Endodermal cell (in vitro differentiated cells): ENCODE measurements at regions not wholly inside any gene's neighbourhood (a gene's known extent, or its start where the extent isn't known, plus 50 kb on each side); places are given as distances from the start of the nearest gene placed in this dataset.

Experiments used
- DNase-seq: peaks from one replicate; pipeline ENCODE4 v3.0.0-alpha.2; 2017
- H3K27ac ChIP-seq: 2 replicates; pipeline ENCODE4 v1.5.1; 2013; ENCODE audit warnings: mild to moderate bottlenecking, low read depth, low read length, moderate library complexity
- H3K27me3 ChIP-seq: 2 replicates; pipeline ENCODE4 v1.6.1; 2013; ENCODE audit warnings: mild to moderate bottlenecking, low read length, moderate library complexity; ENCODE audit not compliant: insufficient read depth, control insufficient read depth, poor library complexity, severe bottlenecking
- H3K36me3 ChIP-seq: 2 replicates; pipeline ENCODE4 v1.7.0; 2013; ENCODE audit warnings: mild to moderate bottlenecking, low read length, moderate library complexity; ENCODE audit not compliant: control insufficient read depth, insufficient read depth
- H3K4me1 ChIP-seq: one replicate; pipeline ENCODE4 v1.7.0; 2013; ENCODE audit warnings: low read length; ENCODE audit not compliant: control insufficient read depth, insufficient read depth
- H3K4me3 ChIP-seq: 2 replicates; pipeline ENCODE4 v1.5.1; 2013; ENCODE audit warnings: mild to moderate bottlenecking, low read length, moderate library complexity
- H3K9ac ChIP-seq: 2 replicates; pipeline ENCODE4 v1.6.1; 2013; ENCODE audit warnings: mild to moderate bottlenecking, low read length, moderate library complexity; ENCODE audit not compliant: poor library complexity, severe bottlenecking; ENCODE audit errors: extremely low read depth
- H3K9me3 ChIP-seq: 2 replicates; pipeline ENCODE4 v1.6.1; 2013; ENCODE audit warnings: mild to moderate bottlenecking, low read length, moderate library complexity; ENCODE audit not compliant: control insufficient read depth
- H3K27ac Mint-ChIP-seq: 2 replicates; pipeline ENCODE4 v1.8.0; 2020; ENCODE audit warnings: mixed read lengths
- H3K27me3 Mint-ChIP-seq: 2 replicates; pipeline ENCODE4 v1.8.0; 2021; ENCODE audit warnings: mild to moderate bottlenecking, mixed read lengths; ENCODE audit not compliant: insufficient read depth
- H3K36me3 Mint-ChIP-seq: 2 replicates; pipeline ENCODE4 v1.8.0; 2020; ENCODE audit warnings: low read depth, mixed read lengths
- H3K4me1 Mint-ChIP-seq: 2 replicates; pipeline ENCODE4 v1.8.0; 2020; ENCODE audit warnings: mixed read lengths
- H3K4me3 Mint-ChIP-seq: 2 replicates; pipeline ENCODE4 v1.8.0; 2020; ENCODE audit warnings: mild to moderate bottlenecking, moderate library complexity, mixed read lengths
- H3K9me3 Mint-ChIP-seq: 2 replicates; pipeline ENCODE4 v1.8.0; 2020; ENCODE audit warnings: mild to moderate bottlenecking, mixed read lengths
- WGBS, 2 experiments: methylation state at CpG; one replicate each; pipeline versions ENCODE4 v1.1.5 to v1.1.7; 2013; ENCODE audit warnings: missing lambda C conversion rate in 2 of 2, mixed read lengths in 1 of 2; ENCODE audit not compliant: insufficient coverage in 1 of 2, insufficient read length in 1 of 2; 5-methylcytosine and 5-hydroxymethylcytosine counted together
- TF ChIP-seq, protein P1 (sequence below): fragments of 200-600 bp; sonication (generic); conservative IDR thresholded peaks from 2 replicates; pipeline ENCODE4 v1.5.0; 2021; ENCODE audit warnings: antibody characterized with exemption, mild to moderate bottlenecking

DNA sequence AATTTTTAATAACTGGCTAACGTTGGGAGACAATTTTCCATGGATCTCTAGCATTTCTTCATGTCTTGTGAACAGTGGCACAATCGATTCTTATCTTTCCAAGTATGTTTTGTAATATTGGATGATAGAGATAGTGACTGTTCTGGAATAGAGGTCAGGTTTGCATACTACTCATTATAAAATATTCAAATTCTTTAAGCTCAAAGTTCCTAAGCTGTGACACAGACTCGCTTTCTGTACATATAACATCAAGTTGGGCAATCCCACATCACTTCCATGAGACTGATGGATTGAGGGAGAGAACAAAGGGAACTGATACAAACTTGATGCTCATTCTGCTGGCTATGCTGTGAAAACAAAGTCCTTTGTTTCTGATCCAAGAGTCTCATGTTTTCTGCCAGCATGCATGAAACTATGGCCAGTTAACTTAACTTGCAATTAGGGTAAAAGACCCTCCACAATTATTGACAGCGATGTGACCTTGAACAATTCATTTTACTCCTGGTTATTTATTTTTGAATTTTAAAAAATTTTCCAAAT lies 392.4 kb downstream of the TTLL7 start:
- H3K4me1 ChIP-seq: no peaks in the 10 kb centered on the region
- no peak overlapping the region for H3K27ac ChIP-seq
- H3K4me3 ChIP-seq: no peak overlapping the region
- no peak for DNase-seq
- Mint-ChIP-seq H3K27ac (no peak overlapping the region), H3K4me3 (no peak overlapping the region), H3K4me1 (no peaks in the 10 kb centered on the region), H3K27me3 (no peaks in the 10 kb centered on the region), H3K9me3 (peaks cover 18% of the 10 kb centered on the region), H3K36me3 (no peaks in the 10 kb centered on the region)
- no peaks in the 10 kb centered on the region for H3K36me3 ChIP-seq
- no peak overlapping the region for H3K9ac ChIP-seq
- peaks cover 17% of the 10 kb centered on the region for H3K9me3 ChIP-seq
- H3K27me3 ChIP-seq: no peaks in the 10 kb centered on the region
- TF ChIP-seq, protein P1, sequence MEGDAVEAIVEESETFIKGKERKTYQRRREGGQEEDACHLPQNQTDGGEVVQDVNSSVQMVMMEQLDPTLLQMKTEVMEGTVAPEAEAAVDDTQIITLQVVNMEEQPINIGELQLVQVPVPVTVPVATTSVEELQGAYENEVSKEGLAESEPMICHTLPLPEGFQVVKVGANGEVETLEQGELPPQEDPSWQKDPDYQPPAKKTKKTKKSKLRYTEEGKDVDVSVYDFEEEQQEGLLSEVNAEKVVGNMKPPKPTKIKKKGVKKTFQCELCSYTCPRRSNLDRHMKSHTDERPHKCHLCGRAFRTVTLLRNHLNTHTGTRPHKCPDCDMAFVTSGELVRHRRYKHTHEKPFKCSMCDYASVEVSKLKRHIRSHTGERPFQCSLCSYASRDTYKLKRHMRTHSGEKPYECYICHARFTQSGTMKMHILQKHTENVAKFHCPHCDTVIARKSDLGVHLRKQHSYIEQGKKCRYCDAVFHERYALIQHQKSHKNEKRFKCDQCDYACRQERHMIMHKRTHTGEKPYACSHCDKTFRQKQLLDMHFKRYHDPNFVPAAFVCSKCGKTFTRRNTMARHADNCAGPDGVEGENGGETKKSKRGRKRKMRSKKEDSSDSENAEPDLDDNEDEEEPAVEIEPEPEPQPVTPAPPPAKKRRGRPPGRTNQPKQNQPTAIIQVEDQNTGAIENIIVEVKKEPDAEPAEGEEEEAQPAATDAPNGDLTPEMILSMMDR: no peak
- WGBS, 2 experiments: 96% methylated on average over 3 of the region's 4 CpGs; no CpG with 5 or more reads in 1 of the 2 experiments

DNA sequence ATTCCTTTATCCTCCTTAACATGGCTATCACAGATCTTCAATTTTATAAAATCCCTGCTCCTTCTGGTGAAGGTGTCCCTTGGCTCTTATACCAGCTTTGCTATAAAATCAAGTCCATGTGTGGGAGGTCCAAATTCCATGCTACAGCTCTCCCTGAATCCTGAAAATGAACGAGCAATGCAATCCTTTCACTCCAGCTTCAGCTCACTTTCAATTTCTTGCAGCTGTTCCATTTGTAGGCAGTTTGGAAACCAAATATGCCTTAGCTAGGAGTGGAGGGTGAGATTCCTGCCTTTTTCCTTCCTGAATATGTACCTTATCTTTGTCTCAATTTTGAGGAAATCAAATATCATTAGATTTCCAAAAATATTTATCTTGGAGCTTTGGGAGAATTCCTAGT lies 402.6 kb downstream of the TTLL7 start:
- Histone ChIP-seq H3K27me3 (no peaks in the 10 kb centered on the region), H3K9ac (no peak overlapping the region), H3K27ac (no peak overlapping the region), H3K4me3 (no peak overlapping the region), H3K36me3 (no peaks in the 10 kb centered on the region), H3K9me3 (peaks cover 41% of the 10 kb centered on the region), H3K4me1 (no peaks in the 10 kb centered on the region)
- no peak for DNase-seq
- H3K36me3 Mint-ChIP-seq: peaks cover 8% of the 10 kb centered on the region
- peaks cover 37% of the 10 kb centered on the region for H3K9me3 Mint-ChIP-seq
- H3K27me3 Mint-ChIP-seq: peaks cover 1% of the 10 kb centered on the region
- TF ChIP-seq, protein P1: no peak
- H3K4me1 Mint-ChIP-seq: peaks cover 12% of the 10 kb centered on the region
- H3K27ac Mint-ChIP-seq: no peak overlapping the region
- no peak overlapping the region for H3K4me3 Mint-ChIP-seq
- 91 to 100% methylated on average over 1 of the region's 1 CpG for WGBS, 2 experiments

DNA sequence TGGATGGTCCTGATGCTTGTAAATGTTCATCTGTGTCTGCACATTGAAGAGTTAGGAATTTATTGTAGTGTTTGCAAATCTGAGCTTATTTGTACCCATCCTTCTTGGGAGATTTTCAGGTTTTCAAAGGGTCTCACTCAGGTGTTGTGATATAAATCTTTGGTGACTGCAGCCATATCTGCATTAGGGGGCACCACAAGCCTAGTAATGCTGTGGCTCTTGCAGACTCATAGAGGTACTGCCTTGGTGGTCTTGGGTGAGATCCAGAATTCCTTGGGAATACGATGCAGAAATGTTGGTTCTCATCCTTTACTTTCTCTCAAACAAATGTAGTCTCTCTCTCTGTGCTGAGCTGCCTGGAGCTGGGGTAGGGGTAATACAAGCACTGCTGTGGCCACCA lies 405.9 kb downstream of the TTLL7 start:
- DNase-seq: peak; percentile 66
- Mint-ChIP-seq H3K9me3 (peaks cover 11% of the 10 kb centered on the region), H3K27ac (no peak overlapping the region)

More for the DNA sequence above, 405.9 kb downstream of the TTLL7 start:
- Histone ChIP-seq H3K9ac (no peak overlapping the region), H3K27ac (no peak overlapping the region), H3K27me3 (no peaks in the 10 kb centered on the region), H3K4me1 (no peaks in the 10 kb centered on the region), H3K9me3 (peaks cover 15% of the 10 kb centered on the region), H3K4me3 (no peak overlapping the region), H3K36me3 (no peaks in the 10 kb centered on the region)
- H3K36me3 Mint-ChIP-seq: no peaks in the 10 kb centered on the region
- TF ChIP-seq, protein P1: peak; percentile 74
- peaks cover 12% of the 10 kb centered on the region for H3K4me1 Mint-ChIP-seq
- no peak overlapping the region for H3K4me3 Mint-ChIP-seq
- WGBS, 2 experiments: 94% methylated on average over 1 of the region's 1 CpG; no CpG with 5 or more reads in 1 of the 2 experiments
- peaks cover 1% of the 10 kb centered on the region for H3K27me3 Mint-ChIP-seq
